NCI-H1694 treated with DMSO at 0.1 percent for 48 hours (cell line): ENCODE measurements at regions not wholly inside any gene's neighbourhood (a gene's known extent, or its start where the extent isn't known, plus 50 kb on each side); places are given as distances from the start of the nearest gene placed in this dataset.

Experiments used
- DNase-seq: peaks from one replicate; lab custom pipeline; 2025; lab: John Stamatoyannopoulos, UW

DNA sequence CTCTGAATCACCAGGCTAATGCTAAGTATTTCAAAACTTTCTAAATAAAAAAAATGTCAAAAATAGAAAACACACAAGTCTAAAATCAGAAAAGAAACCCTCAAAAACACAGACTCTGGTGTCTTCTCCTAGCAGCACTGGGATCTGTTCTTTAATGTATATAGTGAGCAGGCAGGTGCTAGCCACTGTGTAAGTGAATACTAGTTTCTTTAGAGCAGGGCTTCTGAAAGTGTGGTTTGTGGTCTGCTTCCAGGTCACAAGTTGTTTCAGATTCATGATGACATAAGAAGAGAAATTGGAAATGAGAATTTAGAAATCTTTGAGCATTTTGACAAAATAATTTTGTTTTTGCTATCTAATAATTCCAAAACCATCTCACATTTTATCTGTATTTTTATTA lies 763.1 kb downstream of the USP25 start:
- DNase-seq, result no peak

DNA sequence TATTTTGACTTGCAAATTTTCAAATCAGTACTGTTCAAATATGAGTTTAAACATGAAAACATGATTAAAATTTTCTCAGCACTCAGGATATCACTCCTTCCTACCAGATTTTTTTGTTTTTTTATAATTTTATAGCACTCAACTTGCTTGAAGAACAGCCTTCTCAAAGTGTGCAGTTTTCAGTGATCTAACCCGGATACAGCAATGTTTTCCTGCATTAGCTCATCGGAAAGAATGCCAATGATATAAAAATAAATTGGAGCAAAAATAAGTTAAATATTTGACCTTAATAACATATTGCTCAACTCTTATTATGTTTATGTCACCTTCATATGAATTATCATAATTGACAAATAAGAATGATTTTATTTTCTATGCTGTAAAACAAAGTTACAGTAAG lies 766.8 kb downstream of the USP25 start:
- no peak for DNase-seq

DNA sequence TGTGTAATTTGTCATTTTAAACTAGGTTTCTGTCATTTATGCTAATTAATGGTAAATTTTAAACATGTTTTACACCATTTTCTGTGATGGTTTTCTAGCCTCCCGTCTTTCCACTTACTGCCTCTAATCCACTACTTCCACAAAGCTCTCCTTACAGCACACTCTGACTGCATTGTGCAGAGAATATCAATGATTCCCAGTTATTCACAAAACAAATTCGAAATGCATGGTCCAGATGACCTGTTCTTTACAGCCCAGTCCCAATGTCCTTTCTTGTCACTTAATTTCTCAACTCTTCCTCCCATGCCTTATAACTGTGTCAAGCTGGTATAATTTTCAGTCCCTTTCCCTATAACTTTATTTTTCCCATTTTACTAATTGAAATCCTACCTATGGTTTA lies 770.5 kb downstream of the USP25 start:
- no peak for DNase-seq

DNA sequence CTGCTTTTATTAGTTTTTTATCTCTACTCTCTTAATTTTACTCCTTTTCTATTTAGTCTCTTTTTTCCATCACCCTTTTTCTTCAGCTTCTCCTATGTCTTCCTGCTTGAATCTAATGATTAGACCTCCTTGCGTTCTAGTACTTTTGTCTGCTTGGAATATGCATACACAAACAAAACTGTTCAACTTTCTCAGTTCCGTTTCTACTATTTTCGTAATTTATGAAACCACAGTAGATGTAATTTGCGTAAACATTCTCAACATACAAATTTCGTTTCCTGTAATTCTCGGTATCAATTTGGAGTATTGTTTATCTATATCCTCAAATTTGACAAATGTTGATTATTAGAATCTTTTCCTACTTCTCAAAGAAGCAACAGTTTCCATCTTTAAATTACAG lies 772.5 kb downstream of the USP25 start:
- no peak for DNase-seq

GRCh38 chr21:16502897-16503296 lies 773.1 kb downstream of the USP25 start:
- DNase-seq, result no peak

GRCh38 chr21:16504281-16504680 lies 774.5 kb downstream of the USP25 start:
- DNase-seq, result no peak

DNA sequence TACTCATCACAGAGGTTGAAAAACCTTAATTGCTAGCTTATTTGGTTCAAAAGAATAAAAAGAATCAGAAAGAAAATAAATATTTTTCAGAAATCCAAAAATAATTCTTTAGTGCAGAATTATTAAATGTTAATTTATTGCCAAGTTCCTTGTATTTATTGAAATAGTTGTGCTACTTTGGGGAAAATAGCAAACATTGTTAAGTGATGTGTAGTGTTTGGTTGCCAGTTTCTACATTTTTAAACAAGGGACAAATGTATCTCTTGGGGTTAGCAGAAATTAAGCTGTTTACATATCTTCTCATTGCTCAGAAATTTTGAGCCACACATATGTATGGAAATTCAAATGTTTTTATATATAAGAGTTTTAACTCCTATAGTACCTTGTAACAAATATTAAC lies 775.0 kb downstream of the USP25 start:
- DNase-seq, result no peak

GRCh38 chr21:16509476-16509875 lies 779.7 kb downstream of the USP25 start:
- no peak for DNase-seq

GRCh38 chr21:16514316-16514715 lies 784.5 kb downstream of the USP25 start:
- no peak for DNase-seq

DNA sequence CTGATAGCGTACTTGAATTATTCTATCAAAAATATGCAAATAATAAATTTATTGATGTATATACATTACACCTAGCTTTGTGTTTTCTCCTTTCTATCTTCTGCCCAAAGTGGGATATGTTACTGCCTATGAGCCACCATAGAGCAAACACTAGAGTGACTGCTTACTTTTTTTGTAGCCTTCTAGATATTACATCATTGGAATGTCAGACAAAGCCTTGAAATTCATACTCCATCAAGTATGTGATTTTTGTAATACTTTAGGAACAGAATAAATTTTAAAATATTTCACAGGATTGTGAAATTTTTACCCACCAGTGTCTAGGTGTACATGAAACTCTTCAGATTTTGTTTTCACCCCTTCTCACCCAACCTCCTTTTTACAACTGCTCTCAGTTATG lies 787.6 kb downstream of the USP25 start:
- no peak for DNase-seq

DNA sequence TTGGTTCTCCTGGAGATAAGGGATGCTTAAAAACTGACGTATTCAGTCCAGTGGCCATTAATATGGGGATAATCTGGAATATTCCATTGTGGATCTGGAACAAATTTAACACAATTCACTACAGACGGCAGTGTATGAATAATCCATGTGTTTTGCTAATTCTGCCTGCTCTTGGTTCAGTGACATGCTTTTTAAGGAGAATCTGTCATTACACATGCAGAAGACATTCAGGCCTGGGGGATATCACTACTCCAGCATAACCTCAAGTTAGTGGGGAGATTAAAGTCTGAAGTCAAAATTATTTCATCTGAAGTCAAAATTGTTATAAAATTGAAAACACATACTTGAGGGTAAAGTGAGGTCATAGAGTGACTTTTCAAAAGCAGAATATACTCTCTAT lies 789.3 kb downstream of the USP25 start:
- DNase-seq, result no peak

GRCh38 chr21:16519644-16520043 lies 789.9 kb downstream of the USP25 start:
- no peak for DNase-seq

DNA sequence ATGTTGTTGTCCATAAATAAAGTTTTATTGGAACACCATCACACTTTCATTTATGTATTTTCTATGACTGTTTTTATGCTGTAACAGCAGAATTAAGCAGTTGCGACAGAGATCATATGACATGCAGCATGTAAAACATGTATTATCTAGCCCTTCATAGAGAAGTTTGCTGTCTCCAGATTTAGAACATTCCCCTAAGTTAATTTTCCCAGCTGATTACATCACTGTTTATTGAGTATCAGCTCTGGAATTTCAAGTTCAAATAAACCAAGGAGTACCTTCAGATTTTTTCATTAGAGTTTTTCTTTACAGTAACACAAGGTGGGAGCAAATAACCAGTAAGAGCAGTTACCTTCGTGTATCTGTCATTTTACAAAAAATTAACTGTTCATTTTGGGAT lies 792.8 kb downstream of the USP25 start:
- no peak for DNase-seq

- DNase-seq, result no peak
Measured at GRCh38 chr21:16530656-16531055, 800.9 kb downstream of the USP25 start.

DNA sequence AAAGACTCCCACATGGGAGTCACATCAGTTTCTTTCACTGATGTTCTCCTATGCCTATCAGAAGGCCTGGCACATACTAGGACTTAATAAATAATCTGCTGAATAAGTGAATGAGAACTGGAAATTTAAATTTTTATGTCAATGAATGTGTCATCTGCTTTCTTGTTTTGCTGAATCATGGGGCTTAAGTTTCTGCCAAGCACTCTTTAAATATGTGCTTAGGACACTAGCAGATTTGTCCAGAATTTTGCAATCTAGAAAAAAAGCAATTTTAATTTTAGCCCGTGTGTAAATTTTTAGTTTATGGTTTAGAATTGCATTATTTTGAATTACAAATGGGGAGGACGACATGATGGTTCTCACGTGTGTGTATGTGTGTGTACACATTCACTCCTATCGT lies 803.1 kb downstream of the USP25 start:
- DNase-seq, result no peak

DNA sequence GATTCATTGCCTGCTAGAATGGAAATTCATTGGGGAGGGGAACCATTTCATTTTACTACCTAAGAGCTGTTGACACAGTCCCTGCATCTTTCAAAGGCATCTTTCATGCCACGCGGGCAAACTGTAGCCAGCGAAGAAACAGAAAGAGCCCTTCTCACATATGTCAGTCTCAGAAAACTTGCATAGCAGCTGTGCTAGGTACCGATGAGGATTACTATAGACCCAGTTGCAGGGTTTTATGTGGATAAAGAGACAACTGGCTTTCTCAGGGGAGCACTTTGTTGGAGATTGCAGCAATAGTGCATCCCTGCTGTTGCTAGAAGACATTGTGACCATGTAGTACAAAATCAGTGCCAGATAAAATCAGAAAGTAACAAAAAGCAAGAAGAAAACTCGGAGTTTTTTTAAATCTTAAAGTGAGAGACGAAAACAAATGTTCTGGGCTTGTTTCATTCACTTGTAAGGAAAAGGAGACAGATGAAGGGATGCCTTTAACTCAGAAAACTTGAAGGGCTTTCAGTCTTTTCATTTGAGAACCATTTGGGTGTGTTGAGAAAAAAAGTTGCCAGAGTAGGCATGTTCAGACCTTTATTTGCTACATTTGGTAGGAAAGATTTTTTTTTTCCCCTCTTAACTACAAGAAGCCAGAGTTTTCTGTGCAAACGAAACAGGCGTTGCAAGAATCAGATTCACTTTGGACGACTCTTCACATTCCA lies 804.1 kb downstream of the USP25 start:
- no peak for DNase-seq

DNA sequence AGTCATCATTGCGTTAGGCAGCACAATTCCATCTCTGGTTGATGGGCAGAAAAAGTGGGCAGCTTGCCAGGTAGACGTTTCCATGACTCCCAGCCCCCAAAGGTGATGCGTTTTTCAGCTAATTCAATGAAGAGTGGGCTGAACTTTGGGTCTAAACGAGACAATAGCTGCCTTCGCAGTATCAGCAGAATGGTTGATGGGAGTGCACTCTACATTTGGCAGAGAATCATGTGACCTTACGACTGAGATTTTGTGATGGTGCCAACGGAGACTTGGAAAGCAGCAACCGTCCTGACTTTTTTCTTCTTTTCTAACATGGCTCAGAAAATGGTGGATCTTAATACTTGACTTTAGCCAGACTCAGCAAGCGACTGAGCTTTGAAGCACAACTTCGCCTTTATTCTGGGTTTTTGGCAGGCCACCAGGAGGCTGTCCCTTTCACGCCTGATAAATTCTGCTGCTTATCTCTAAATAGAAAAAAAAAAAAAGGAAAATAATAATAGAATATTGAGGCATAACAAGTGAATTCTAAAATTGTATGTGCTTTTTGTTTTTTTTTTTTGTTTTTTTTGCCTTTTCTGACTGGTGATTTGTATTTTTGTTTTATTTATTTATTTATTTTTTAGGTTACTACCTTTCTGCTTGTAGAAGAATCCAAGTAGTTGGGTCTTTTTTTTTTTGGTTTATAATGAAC lies 804.8 kb downstream of the USP25 start:
- DNase-seq, result no peak

- no peak for DNase-seq
Measured at GRCh38 chr21:16535102-16535422, 805.3 kb downstream of the USP25 start.

- no peak for DNase-seq
Measured at GRCh38 chr21:16535626-16536025, 805.8 kb downstream of the USP25 start.

GRCh38 chr21:16536140-16536539 lies 806.4 kb downstream of the USP25 start:
- DNase-seq, result no peak

GRCh38 chr21:16536643-16537434 lies 807.1 kb downstream of the USP25 start:
- no peak for DNase-seq

- DNase-seq, result no peak
Measured at GRCh38 chr21:16537501-16537900, 807.7 kb downstream of the USP25 start.

DNA sequence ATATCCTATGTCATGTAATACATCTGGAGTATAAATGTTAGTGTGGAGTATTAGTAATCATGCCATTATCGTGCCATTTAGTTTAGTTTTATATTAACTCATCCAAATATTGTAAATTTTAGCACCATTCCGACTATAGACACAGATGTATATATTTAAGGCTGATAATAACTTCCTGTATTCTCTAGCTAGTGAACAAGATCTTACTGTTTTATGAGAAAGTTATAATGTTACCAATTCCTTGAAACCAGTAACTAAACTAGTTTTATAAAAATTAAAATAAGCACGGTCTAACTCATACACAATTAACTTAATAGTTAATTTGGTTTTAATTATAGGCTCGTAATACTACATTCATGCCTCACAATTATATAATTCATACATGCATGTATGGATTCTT lies 808.6 kb downstream of the USP25 start:
- no peak for DNase-seq
